ENCODE measurements at regions not wholly inside any gene's neighbourhood (a gene's known extent, or its start where the extent isn't known, plus 50 kb on each side); places are given as distances from the start of the nearest gene placed in this dataset.

GRCh38 chr10:4214908-4215307, 429.9 kb upstream of the KLF6 start:
- TF ChIP-seq EZH2phosphoT487 (IDR thresholded peaks at IDR 0.05; ENCODE audit: insufficient read depth, low read depth) = no peak
- no peak for TF ChIP-seq EZH2 (IDR thresholded peaks at IDR 0.05; ENCODE audit: insufficient read depth, poor library complexity, severe bottlenecking)
- Histone ChIP-seq H3K4me1 (ENCODE audit: insufficient read depth) (peaks cover 16% of the 10 kb centered on the region), H3K27ac (no peak overlapping the region), H3K9me2 (ENCODE audit: insufficient read depth) (no peaks in the 10 kb centered on the region), H4K20me1 (ENCODE audit: insufficient read depth) (no peaks in the 10 kb centered on the region), H3K4me3 (no peak overlapping the region), H3K9me3 (ENCODE audit: low read depth) (no peaks in the 10 kb centered on the region), H3K79me2 (ENCODE audit: insufficient read depth) (no peaks in the 10 kb centered on the region), H3K4me2 (ENCODE audit: unreplicated experiment) (peak overlapping the region; percentile 5), H3K9ac (no peak overlapping the region), H3K27me3 (replicated peaks; ENCODE audit: insufficient read depth) (no peaks in the 10 kb centered on the region), H3F3A (ENCODE audit: insufficient read depth) (0 out of 2 replicates have a peak, but pooled peaks cover 8% of the 10 kb centered on the region), H3K36me3 (ENCODE audit: low read depth) (no peaks in the 10 kb centered on the region), H2AFZ (no peak overlapping the region)
- peak; percentile 55 for DNase-seq
- in situ Hi-C loops (cut with MboI) = no loop called here
- WGBS, 2 experiments (ENCODE audit: low coverage in 1 of 2, low lambda C conversion rate in 2 of 2, missing lambda C conversion rate in 2 of 2) = 12 to 36% methylated on average over 1 of the region's 1 CpG

DNA sequence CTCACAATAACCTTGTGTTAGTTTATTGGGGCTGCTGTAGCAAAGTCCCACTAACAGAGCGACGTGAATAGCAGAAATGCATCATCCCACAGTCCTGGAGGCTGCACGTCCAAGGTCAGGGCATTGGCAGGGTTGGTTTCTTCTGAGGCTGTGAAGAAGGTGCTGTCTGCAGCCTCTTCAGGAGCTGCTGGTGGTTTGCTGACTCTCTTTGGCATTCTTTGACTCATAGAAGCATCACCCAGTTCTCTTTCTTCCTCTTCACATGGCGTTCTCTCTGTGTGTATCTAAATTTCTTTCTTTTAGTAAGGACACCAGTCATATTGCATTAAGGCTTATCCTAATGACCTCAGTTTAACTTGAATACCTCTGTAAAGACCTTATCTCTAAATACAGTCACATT, 428.4 kb upstream of the KLF6 start:
- Histone ChIP-seq H3K27me3 (replicated peaks; ENCODE audit: insufficient read depth) (no peaks in the 10 kb centered on the region), H2AFZ (no peak overlapping the region), H3K79me2 (ENCODE audit: insufficient read depth) (no peaks in the 10 kb centered on the region), H3K4me2 (ENCODE audit: unreplicated experiment) (no peak overlapping the region), H3F3A (ENCODE audit: insufficient read depth) (0 out of 2 replicates have a peak, but pooled peaks cover 8% of the 10 kb centered on the region), H3K9ac (no peak overlapping the region), H3K4me3 (no peak overlapping the region), H3K4me1 (ENCODE audit: insufficient read depth) (peaks cover 16% of the 10 kb centered on the region), H3K27ac (no peak overlapping the region), H3K9me3 (ENCODE audit: low read depth) (no peaks in the 10 kb centered on the region), H3K9me2 (ENCODE audit: insufficient read depth) (no peaks in the 10 kb centered on the region), H3K36me3 (ENCODE audit: low read depth) (no peaks in the 10 kb centered on the region), H4K20me1 (ENCODE audit: insufficient read depth) (no peaks in the 10 kb centered on the region)
- TF ChIP-seq EZH2phosphoT487 (IDR thresholded peaks at IDR 0.05; ENCODE audit: insufficient read depth, low read depth) (no peak), EZH2 (IDR thresholded peaks at IDR 0.05; ENCODE audit: insufficient read depth, poor library complexity, severe bottlenecking) (no peak)
- DNase-seq = peak; percentile 50
- 70 to 77% methylated on average over 4 of the region's 4 CpGs for WGBS, 2 experiments (ENCODE audit: low coverage in 1 of 2, low lambda C conversion rate in 2 of 2, missing lambda C conversion rate in 2 of 2)
- in situ Hi-C loops (cut with MboI) = no loop called here

DNA sequence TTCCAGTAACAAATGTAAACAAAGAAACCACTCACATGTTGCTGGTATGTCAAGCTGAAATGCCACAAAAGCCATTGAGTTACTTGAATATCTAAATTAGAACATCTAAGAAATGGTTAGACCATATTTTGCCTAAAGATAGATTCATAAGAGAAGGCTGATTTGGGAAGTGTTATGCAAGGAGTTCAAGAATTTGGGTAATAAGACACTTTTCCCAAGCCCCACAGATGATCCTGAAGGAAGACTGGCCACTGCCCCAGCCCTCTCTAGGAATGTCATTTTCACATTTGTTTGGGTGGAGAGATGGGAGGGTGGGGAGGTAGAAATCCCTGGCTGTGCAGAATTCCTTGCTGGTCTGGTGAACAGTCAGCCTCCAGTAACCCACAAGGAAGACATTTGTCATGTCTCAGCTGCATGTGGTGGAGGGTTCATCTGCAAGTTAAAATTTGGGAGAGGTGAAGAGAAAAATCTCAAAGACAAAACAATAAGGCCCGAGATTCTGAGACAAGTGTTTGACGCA, 427.2 kb upstream of the KLF6 start:
- H3K4me2 ChIP-seq (ENCODE audit: unreplicated experiment) = no peak overlapping the region
- H3K4me3 ChIP-seq = no peak overlapping the region
- H3K79me2 ChIP-seq (ENCODE audit: insufficient read depth) = no peaks in the 10 kb centered on the region
- TF ChIP-seq EZH2 (IDR thresholded peaks at IDR 0.05; ENCODE audit: insufficient read depth, poor library complexity, severe bottlenecking) = no peak
- H3F3A ChIP-seq (ENCODE audit: insufficient read depth) = 0 out of 2 replicates have a peak, but pooled peaks cover 8% of the 10 kb centered on the region
- DNase-seq = no peak
- no peaks in the 10 kb centered on the region for H4K20me1 ChIP-seq (ENCODE audit: insufficient read depth)
- no peaks in the 10 kb centered on the region for H3K9me2 ChIP-seq (ENCODE audit: insufficient read depth)
- no peak overlapping the region for H3K27ac ChIP-seq
- no peaks in the 10 kb centered on the region for H3K9me3 ChIP-seq (ENCODE audit: low read depth)
- no peaks in the 10 kb centered on the region for H3K36me3 ChIP-seq (ENCODE audit: low read depth)
- peaks cover 16% of the 10 kb centered on the region for H3K4me1 ChIP-seq (ENCODE audit: insufficient read depth)
- H2AFZ ChIP-seq = no peak overlapping the region
- no peaks in the 10 kb centered on the region for H3K27me3 ChIP-seq (replicated peaks; ENCODE audit: insufficient read depth)
- WGBS, 2 experiments (ENCODE audit: low coverage in 1 of 2, low lambda C conversion rate in 2 of 2, missing lambda C conversion rate in 2 of 2) = 72 to 73% methylated on average over 2 of the region's 2 CpGs
- in situ Hi-C loops (cut with MboI) = no loop called here
- no peak overlapping the region for H3K9ac ChIP-seq

- no peaks in the 10 kb centered on the region for H3K27me3 ChIP-seq (replicated peaks; ENCODE audit: insufficient read depth)
- no peak for TF ChIP-seq EZH2phosphoT487 (IDR thresholded peaks at IDR 0.05; ENCODE audit: insufficient read depth, low read depth)
- no peak for TF ChIP-seq EZH2 (IDR thresholded peaks at IDR 0.05; ENCODE audit: insufficient read depth, poor library complexity, severe bottlenecking)
- no peak overlapping the region for H3K4me2 ChIP-seq (ENCODE audit: unreplicated experiment)
- no peaks in the 10 kb centered on the region for H3K36me3 ChIP-seq (ENCODE audit: low read depth)
- WGBS, 2 experiments (ENCODE audit: low coverage in 1 of 2, low lambda C conversion rate in 2 of 2, missing lambda C conversion rate in 2 of 2) = 53 to 54% methylated on average over 5 of the region's 5 CpGs
- H3K9ac ChIP-seq = no peak overlapping the region
- H3K4me1 ChIP-seq (ENCODE audit: insufficient read depth) = no peaks in the 10 kb centered on the region
- no peaks in the 10 kb centered on the region for H3K9me3 ChIP-seq (ENCODE audit: low read depth)
- 0 out of 2 replicates have a peak, but pooled peaks cover 5% of the 10 kb centered on the region for H3F3A ChIP-seq (ENCODE audit: insufficient read depth)
- H3K9me2 ChIP-seq (ENCODE audit: insufficient read depth) = no peaks in the 10 kb centered on the region
- no peak for DNase-seq
- in situ Hi-C loops (cut with MboI) = no loop called here
- no peak overlapping the region for H2AFZ ChIP-seq
- H3K79me2 ChIP-seq (ENCODE audit: insufficient read depth) = no peaks in the 10 kb centered on the region
- H4K20me1 ChIP-seq (ENCODE audit: insufficient read depth) = no peaks in the 10 kb centered on the region
- H3K4me3 ChIP-seq = no peak overlapping the region
- H3K27ac ChIP-seq = no peak overlapping the region
Observed at GRCh38 chr10:4208499-4208898, 423.5 kb upstream of the KLF6 start.

GRCh38 chr10:4205113-4205512, 420.1 kb upstream of the KLF6 start:
- Histone ChIP-seq H4K20me1 (ENCODE audit: insufficient read depth) (no peaks in the 10 kb centered on the region), H3F3A (ENCODE audit: insufficient read depth) (no peaks in the 10 kb centered on the region), H3K9ac (no peak overlapping the region), H3K9me3 (ENCODE audit: low read depth) (no peaks in the 10 kb centered on the region), H3K79me2 (ENCODE audit: insufficient read depth) (no peaks in the 10 kb centered on the region), H3K27me3 (replicated peaks; ENCODE audit: insufficient read depth) (no peaks in the 10 kb centered on the region), H3K9me2 (ENCODE audit: insufficient read depth) (no peaks in the 10 kb centered on the region), H3K27ac (no peak overlapping the region), H3K4me2 (ENCODE audit: unreplicated experiment) (no peak overlapping the region), H2AFZ (no peak overlapping the region), H3K4me1 (ENCODE audit: insufficient read depth) (peaks cover 11% of the 10 kb centered on the region), H3K36me3 (ENCODE audit: low read depth) (no peaks in the 10 kb centered on the region), H3K4me3 (no peak overlapping the region)
- TF ChIP-seq EZH2phosphoT487 (IDR thresholded peaks at IDR 0.05; ENCODE audit: insufficient read depth, low read depth) = no peak
- TF ChIP-seq EZH2 (IDR thresholded peaks at IDR 0.05; ENCODE audit: insufficient read depth, poor library complexity, severe bottlenecking) = no peak
- WGBS, 2 experiments (ENCODE audit: low coverage in 1 of 2, low lambda C conversion rate in 2 of 2, missing lambda C conversion rate in 2 of 2) = 94 to 100% methylated on average over 1 of the region's 1 CpG
- no peak for DNase-seq
- in situ Hi-C loops (cut with MboI) = no loop called here
